Muscle of leg (tissue), 3 donors: ENCODE measurements at regions not wholly inside any gene's neighbourhood (a gene's known extent, or its start where the extent isn't known, plus 50 kb on each side); places are given as distances from the start of the nearest gene placed in this dataset.

Experiments used
- DNase-seq: peaks from one replicate; pipeline ENCODE4 v3.0.0; 2013
- H3K27ac ChIP-seq: one replicate; pipeline ENCODE4 v1.5.1; 2013; ENCODE audit warnings: mild to moderate bottlenecking, low read length, control low read depth
- H3K27me3 ChIP-seq: one replicate; pipeline ENCODE4 v1.6.1; 2013; ENCODE audit warnings: low read length; ENCODE audit not compliant: control insufficient read depth, insufficient read depth
- H3K36me3 ChIP-seq: one replicate; pipeline ENCODE4 v1.6.1; 2013; ENCODE audit warnings: low read length; ENCODE audit not compliant: control insufficient read depth, insufficient read depth
- H3K4me1 ChIP-seq: one replicate; pipeline ENCODE4 v1.6.1; 2013; ENCODE audit warnings: low read length; ENCODE audit not compliant: control insufficient read depth, insufficient read depth
- H3K4me3 ChIP-seq: one replicate; pipeline ENCODE4 v1.5.1; 2013; ENCODE audit warnings: low read length, control low read depth
- H3K9me3 ChIP-seq: replicated peaks from 2 replicates; pipeline ENCODE4 v1.6.1; 2013; ENCODE audit warnings: low read depth, low read length; ENCODE audit not compliant: control insufficient read depth
- WGBS: methylation state at CpG from one replicate; pipeline ENCODE4 v1.1.5; 2013; ENCODE audit warnings: missing lambda C conversion rate; ENCODE audit not compliant: insufficient coverage; 5-methylcytosine and 5-hydroxymethylcytosine counted together

GRCh38 chr12:67741270-67741669, 92.7 kb downstream of the DYRK2 start:
- WGBS = no CpG with 5 or more reads among the region's 3 CpGs
- no peaks in the 10 kb centered on the region for H3K4me1 ChIP-seq
- no peak overlapping the region for H3K4me3 ChIP-seq
- H3K27me3 ChIP-seq = no peaks in the 10 kb centered on the region
- no peaks in the 10 kb centered on the region for H3K36me3 ChIP-seq
- H3K9me3 ChIP-seq = no peaks in the 10 kb centered on the region
- DNase-seq = peak; percentile 30
- no peak overlapping the region for H3K27ac ChIP-seq

GRCh38 chr12:67742461-67742860, 93.9 kb downstream of the DYRK2 start:
- Histone ChIP-seq H3K4me1 (peaks cover 4% of the 10 kb centered on the region), H3K27ac (no peak overlapping the region), H3K36me3 (no peaks in the 10 kb centered on the region), H3K4me3 (no peak overlapping the region), H3K27me3 (no peaks in the 10 kb centered on the region), H3K9me3 (no peaks in the 10 kb centered on the region)
- no CpG with 5 or more reads among the region's 1 CpG for WGBS
- DNase-seq = no peak

- H3K27me3 ChIP-seq = no peaks in the 10 kb centered on the region
- H3K4me3 ChIP-seq = no peak overlapping the region
- peak overlapping the region; percentile 35 for H3K27ac ChIP-seq
- peaks cover 17% of the 10 kb centered on the region for H3K4me1 ChIP-seq
- no peaks in the 10 kb centered on the region for H3K9me3 ChIP-seq
- no peaks in the 10 kb centered on the region for H3K36me3 ChIP-seq
- WGBS = 83% methylated on average over 1 of the region's 2 CpGs
- DNase-seq = peak; percentile 63
Measured at GRCh38 chr12:67747869-67748742, 99.6 kb downstream of the DYRK2 start.

GRCh38 chr12:67748743-67749040, 100.1 kb downstream of the DYRK2 start:
- Histone ChIP-seq H3K9me3 (no peaks in the 10 kb centered on the region), H3K4me3 (no peak overlapping the region), H3K36me3 (no peaks in the 10 kb centered on the region), H3K4me1 (peaks cover 17% of the 10 kb centered on the region), H3K27me3 (no peaks in the 10 kb centered on the region), H3K27ac (peak overlapping the region; percentile 35)
- WGBS = no CpG with 5 or more reads among the region's 1 CpG
- DNase-seq = no peak

- DNase-seq = no peak
- no peaks in the 10 kb centered on the region for H3K9me3 ChIP-seq
- peaks cover 17% of the 10 kb centered on the region for H3K4me1 ChIP-seq
- H3K27ac ChIP-seq = no peak overlapping the region
- H3K4me3 ChIP-seq = no peak overlapping the region
- WGBS = no CpG with 5 or more reads among the region's 3 CpGs
- no peaks in the 10 kb centered on the region for H3K27me3 ChIP-seq
- no peaks in the 10 kb centered on the region for H3K36me3 ChIP-seq
Measured at GRCh38 chr12:67750513-67751183, 102.1 kb downstream of the DYRK2 start.

- H3K4me3 ChIP-seq = no peak overlapping the region
- no peaks in the 10 kb centered on the region for H3K9me3 ChIP-seq
- H3K4me1 ChIP-seq = peaks cover 17% of the 10 kb centered on the region
- no peaks in the 10 kb centered on the region for H3K36me3 ChIP-seq
- no peaks in the 10 kb centered on the region for H3K27me3 ChIP-seq
- H3K27ac ChIP-seq = no peak overlapping the region
- DNase-seq = peak; percentile 40
- 46% methylated on average over 5 of the region's 6 CpGs for WGBS
Measured at GRCh38 chr12:67751381-67751928, 102.9 kb downstream of the DYRK2 start.

GRCh38 chr12:67752226-67752732, 103.7 kb downstream of the DYRK2 start:
- no peaks in the 10 kb centered on the region for H3K9me3 ChIP-seq
- H3K27me3 ChIP-seq = no peaks in the 10 kb centered on the region
- H3K27ac ChIP-seq = no peak overlapping the region
- no peak for DNase-seq
- WGBS = no CpG with 5 or more reads among the region's 4 CpGs
- H3K4me3 ChIP-seq = no peak overlapping the region
- no peaks in the 10 kb centered on the region for H3K36me3 ChIP-seq
- peaks cover 14% of the 10 kb centered on the region for H3K4me1 ChIP-seq

- no peaks in the 10 kb centered on the region for H3K36me3 ChIP-seq
- no peaks in the 10 kb centered on the region for H3K9me3 ChIP-seq
- no peak overlapping the region for H3K4me3 ChIP-seq
- WGBS = 51% methylated on average over 3 of the region's 9 CpGs
- H3K27me3 ChIP-seq = no peaks in the 10 kb centered on the region
- no peak overlapping the region for H3K27ac ChIP-seq
- H3K4me1 ChIP-seq = peaks cover 8% of the 10 kb centered on the region
- no peak for DNase-seq
Measured at GRCh38 chr12:67754933-67755697, 106.6 kb downstream of the DYRK2 start.

GRCh38 chr12:67757651-67758050, 109.1 kb downstream of the DYRK2 start:
- no peaks in the 10 kb centered on the region for H3K27me3 ChIP-seq
- no peak for DNase-seq
- no peaks in the 10 kb centered on the region for H3K36me3 ChIP-seq
- H3K27ac ChIP-seq = no peak overlapping the region
- H3K9me3 ChIP-seq = no peaks in the 10 kb centered on the region
- H3K4me1 ChIP-seq = peaks cover 4% of the 10 kb centered on the region
- no peak overlapping the region for H3K4me3 ChIP-seq
- 100% methylated on average over 1 of the region's 2 CpGs for WGBS

- no peaks in the 10 kb centered on the region for H3K36me3 ChIP-seq
- 60% methylated on average over 1 of the region's 2 CpGs for WGBS
- H3K4me3 ChIP-seq = no peak overlapping the region
- no peaks in the 10 kb centered on the region for H3K27me3 ChIP-seq
- no peaks in the 10 kb centered on the region for H3K9me3 ChIP-seq
- no peak for DNase-seq
- H3K27ac ChIP-seq = no peak overlapping the region
- peaks cover 4% of the 10 kb centered on the region for H3K4me1 ChIP-seq
Measured at GRCh38 chr12:67758119-67758518, 109.6 kb downstream of the DYRK2 start.
